ENCODE measurements at regions not wholly inside any gene's neighbourhood (a gene's known extent, or its start where the extent isn't known, plus 50 kb on each side); places are given as distances from the start of the nearest gene placed in this dataset.
"Not testable (repeated sequence)": the region's sequence is repeated elsewhere in the genome, so short reads cannot be mapped to it uniquely, and the experiment has no call there.

- DNase-seq = not testable (repeated sequence)
These were observed 113.9 kb downstream of the TMEM121 start for GRCh38 chr14:105639969-105640931.

GRCh38 chr14:105641075-105641937, 114.9 kb downstream of the TMEM121 start:
- DNase-seq = no peak

- not testable (repeated sequence) for DNase-seq
These were observed 115.6 kb downstream of the TMEM121 start for GRCh38 chr14:105641951-105642350.

GRCh38 chr14:105642486-105642885, 116.1 kb downstream of the TMEM121 start:
- not testable (repeated sequence) for DNase-seq

GRCh38 chr14:105643406-105644052, 117.1 kb downstream of the TMEM121 start:
- not testable (repeated sequence) for DNase-seq

- DNase-seq = not testable (repeated sequence)
These were observed 117.7 kb downstream of the TMEM121 start for GRCh38 chr14:105644053-105644435.

- DNase-seq = not testable (repeated sequence)
These were observed 118.1 kb downstream of the TMEM121 start for GRCh38 chr14:105644457-105644856.

- not testable (repeated sequence) for DNase-seq
These were observed 118.5 kb downstream of the TMEM121 start for GRCh38 chr14:105644891-105645290.

GRCh38 chr14:105645389-105645788, 119.0 kb downstream of the TMEM121 start:
- not testable (repeated sequence) for DNase-seq

- DNase-seq = no peak
These were observed 119.8 kb downstream of the TMEM121 start for GRCh38 chr14:105646175-105646574.

- not testable (repeated sequence) for DNase-seq
These were observed 120.4 kb downstream of the TMEM121 start for GRCh38 chr14:105646711-105647281.

- DNase-seq = not testable (repeated sequence)
These were observed 121.0 kb downstream of the TMEM121 start for GRCh38 chr14:105647426-105647783.

GRCh38 chr14:105647784-105648608, 121.6 kb downstream of the TMEM121 start:
- DNase-seq = no peak

- DNase-seq = not testable (repeated sequence)
These were observed 122.5 kb downstream of the TMEM121 start for GRCh38 chr14:105648609-105649535.

- DNase-seq = not testable (repeated sequence)
These were observed 125.9 kb downstream of the TMEM121 start for GRCh38 chr14:105652317-105652716.

- not testable (repeated sequence) for DNase-seq
These were observed 127.5 kb downstream of the TMEM121 start for GRCh38 chr14:105653921-105654320.

GRCh38 chr14:105659255-105659654, 132.9 kb downstream of the TMEM121 start:
- DNase-seq = not testable (repeated sequence)

- no peak for DNase-seq
These were observed 133.6 kb downstream of the TMEM121 start for GRCh38 chr14:105659935-105660527.

GRCh38 chr14:105660816-105661531, 134.6 kb downstream of the TMEM121 start:
- DNase-seq = no peak
